A673 (cell line): ENCODE measurements at regions not wholly inside any gene's neighbourhood (a gene's known extent, or its start where the extent isn't known, plus 50 kb on each side); places are given as distances from the start of the nearest gene placed in this dataset.

Source experiments
- CTCF ChIP-seq: fragments of 300-800, 200-600 bp; sonication (generic); conservative IDR thresholded peaks from 2 replicates; pipeline ENCODE4 v1.5.1; 2017; ENCODE audit warnings: low read depth, mild to moderate bottlenecking, antibody characterized with exemption, low read length, moderate library complexity, mixed read lengths
- EZH2 ChIP-seq: fragments of 200-600 bp; sonication (generic); IDR thresholded peaks from 2 replicates; pipeline ENCODE4 v1.6.1; 2017; ENCODE audit warnings: borderline replicate concordance, low read depth, mild to moderate bottlenecking, mixed read lengths, antibody characterized with exemption, low read length; ENCODE audit not compliant: poor library complexity, severe bottlenecking

GRCh38 chr18:1559563-1559962 lies 654.9 kb downstream of the ADCYAP1 start:
- TF ChIP-seq CTCF (no peak), EZH2 (no peak)
